Fibroblast of the aortic adventitia (primary cell): ENCODE measurements at regions not wholly inside any gene's neighbourhood (a gene's known extent, or its start where the extent isn't known, plus 50 kb on each side); places are given as distances from the start of the nearest gene placed in this dataset.

Experiments
- DNase-seq: peaks from one replicate; pipeline ENCODE4 v3.0.0-alpha.2; 2010; ENCODE audit warnings: low read depth
- H3K4me3 ChIP-seq: 2 replicates; pipeline ENCODE4 v1.5.1; 2011; ENCODE audit warnings: low read depth, mild to moderate bottlenecking, control low read depth, low read length, moderate library complexity
- CTCF ChIP-seq: IDR thresholded peaks from 2 replicates; pipeline ENCODE4 v1.5.1; 2011; ENCODE audit warnings: mild to moderate bottlenecking, low read length, control low read depth, inconsistent platforms; ENCODE audit not compliant: insufficient read depth

DNA sequence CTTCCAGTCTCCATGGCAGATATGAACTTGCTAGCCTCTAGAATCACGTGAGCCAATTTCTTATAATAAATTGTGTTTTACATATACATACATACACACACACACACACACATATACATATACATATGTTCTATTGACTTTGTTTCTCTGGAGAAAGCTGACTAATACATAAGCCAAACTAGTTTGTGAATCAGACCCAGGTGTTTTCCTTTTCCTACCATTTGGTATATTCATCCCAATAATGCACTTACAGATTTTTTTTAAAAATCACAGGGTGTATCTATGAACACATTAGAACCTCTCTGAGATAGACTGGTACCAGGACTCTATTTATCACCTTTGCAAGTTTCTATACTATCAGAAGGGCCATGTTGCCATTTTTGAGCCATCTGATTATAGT lies 122.9 kb upstream of the KCNH8 start:
- no peak for DNase-seq
- no peak for TF ChIP-seq CTCF
- no peak overlapping the region for H3K4me3 ChIP-seq

- no peak overlapping the region for H3K4me3 ChIP-seq
- TF ChIP-seq CTCF, result no peak
- DNase-seq, result no peak
Measured at GRCh38 chr3:19022546-19022945, 125.8 kb upstream of the KCNH8 start.

DNA sequence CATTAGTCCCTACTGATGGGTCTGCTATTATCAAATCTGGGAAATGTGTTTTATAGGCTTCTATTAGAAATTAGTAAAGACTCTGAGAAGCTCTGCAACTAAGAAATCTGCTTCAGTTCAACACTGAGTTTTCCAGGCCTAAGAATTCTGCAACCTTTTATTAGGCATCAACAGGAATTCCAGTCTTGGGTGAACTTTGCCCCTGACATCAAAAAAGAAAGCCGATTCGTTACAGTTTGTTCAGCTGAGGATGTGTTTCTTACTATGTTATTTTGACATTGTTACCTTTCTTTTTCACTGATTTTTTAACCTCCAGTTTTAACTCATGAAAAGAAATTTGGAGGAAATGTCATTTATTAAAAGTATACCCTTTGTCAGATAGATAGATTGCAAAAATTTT lies 131.5 kb upstream of the KCNH8 start:
- H3K4me3 ChIP-seq, result no peak overlapping the region
- TF ChIP-seq CTCF, result no peak
- no peak for DNase-seq

DNA sequence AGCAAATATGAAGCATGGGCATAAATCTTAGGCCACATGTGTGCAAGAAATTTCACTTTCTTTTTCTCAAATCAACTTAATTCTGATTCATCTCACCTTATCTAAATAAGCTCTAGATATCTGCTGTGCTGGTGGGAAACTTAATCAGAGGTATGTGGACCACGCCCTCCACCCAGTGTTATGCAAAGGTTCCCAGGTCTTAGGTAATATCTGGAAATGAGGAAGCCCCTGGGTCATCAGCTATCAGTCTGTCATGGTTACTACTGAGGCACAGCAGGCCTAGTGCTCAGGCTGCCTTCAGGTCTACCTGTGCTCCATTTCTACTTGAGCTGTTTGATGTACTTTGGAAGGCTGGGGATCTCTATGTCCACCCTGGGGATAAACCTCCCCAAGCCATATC lies 134.4 kb upstream of the KCNH8 start:
- TF ChIP-seq CTCF, result no peak
- H3K4me3 ChIP-seq, result no peak overlapping the region
- DNase-seq, result no peak

GRCh38 chr3:19012846-19013245 lies 135.5 kb upstream of the KCNH8 start:
- DNase-seq, result no peak
- H3K4me3 ChIP-seq, result no peak overlapping the region
- no peak for TF ChIP-seq CTCF

DNA sequence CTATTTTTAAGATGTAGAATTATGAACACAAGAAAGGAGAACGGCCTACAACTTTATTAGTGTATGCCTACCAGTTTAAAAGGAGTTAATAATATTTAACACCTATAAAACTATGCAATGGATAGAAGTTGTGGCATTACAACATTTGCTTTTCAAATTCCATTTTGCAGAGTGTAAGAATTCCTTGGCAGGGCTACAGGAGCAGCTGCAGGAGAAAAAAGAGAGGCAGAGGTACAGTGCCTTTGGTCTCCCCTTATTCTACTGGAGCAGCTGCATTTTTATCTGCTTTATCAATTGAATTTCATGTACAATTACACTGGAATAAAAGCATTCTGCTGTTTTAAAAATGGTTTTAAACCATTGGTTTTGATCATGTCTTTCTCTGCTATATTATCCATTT lies 145.7 kb upstream of the KCNH8 start:
- TF ChIP-seq CTCF, result no peak
- DNase-seq, result no peak
- no peak overlapping the region for H3K4me3 ChIP-seq

GRCh38 chr3:18998069-18998468 lies 150.2 kb upstream of the KCNH8 start:
- TF ChIP-seq CTCF, result no peak
- no peak overlapping the region for H3K4me3 ChIP-seq
- DNase-seq, result no peak
